H1 (cell line): ENCODE measurements at regions not wholly inside any gene's neighbourhood (a gene's known extent, or its start where the extent isn't known, plus 50 kb on each side); places are given as distances from the start of the nearest gene placed in this dataset.

Experiments
- CTCF ChIA-PET: fragments of 300-600 bp; sonication (Branson Sonifier 250); formaldehyde crosslinking; loops from one replicate; lab custom pipeline; 2021; ENCODE audit not compliant: partially characterized antibody; lab: Charles Lee
- POLR2A ChIA-PET: fragments of 300-600 bp; sonication (Branson Sonifier 250); formaldehyde crosslinking; loops from one replicate; lab custom pipeline; 2021; ENCODE audit warnings: inconsistent platforms; ENCODE audit not compliant: partially characterized antibody; lab: Charles Lee
- DNase-seq, 2 experiments: peaks; one replicate each; pipeline versions ENCODE4 v3.0.0 to v3.0.0-alpha.2; 2010 to 2022; ENCODE audit warnings: low spot score in 2 of 2, low read depth in 1 of 2, mixed read lengths in 1 of 2
- FAIRE-seq: peaks from 2 replicates; lab custom pipeline; 2011; peaks lifted over from hg19 to GRCh38; lab: Jason Lieb, UNC
- H2AFZ ChIP-seq: 2 replicates; pipeline ENCODE4 v1.8.1; 2012; ENCODE audit warnings: low read length, inconsistent platforms
- H2AK5ac ChIP-seq: 2 replicates; pipeline ENCODE4 v1.6.1; 2013; ENCODE audit warnings: low read depth, low read length
- H2BK120ac ChIP-seq: replicated peaks from 2 replicates; pipeline ENCODE3; 2013; ENCODE audit warnings: low read depth, low read length, inconsistent platforms
- H2BK12ac ChIP-seq: 2 replicates; pipeline ENCODE4 v1.6.1; 2013; ENCODE audit warnings: low read depth, low read length
- H2BK15ac ChIP-seq: 2 replicates; pipeline ENCODE4 v1.6.1; 2013; ENCODE audit warnings: low read length
- H2BK20ac ChIP-seq: 2 replicates; pipeline ENCODE4 v1.6.1; 2013; ENCODE audit warnings: low read length
- H2BK5ac ChIP-seq: 2 replicates; pipeline ENCODE4 v1.6.1; 2013; ENCODE audit warnings: low read depth, low read length
- H3K14ac ChIP-seq: 2 replicates; pipeline ENCODE4 v1.6.1; 2013; ENCODE audit warnings: inconsistent platforms; ENCODE audit not compliant: insufficient read length
- H3K18ac ChIP-seq: 2 replicates; pipeline ENCODE4 v1.6.1; 2013; ENCODE audit warnings: low read length; ENCODE audit errors: extremely low read depth
- H3K23ac ChIP-seq: 2 replicates; pipeline ENCODE4 v1.6.1; 2013; ENCODE audit warnings: inconsistent platforms; ENCODE audit not compliant: insufficient read length
- H3K23me2 ChIP-seq: 2 replicates; pipeline ENCODE4 v1.6.1; 2013; ENCODE audit warnings: low read depth, low read length
- H3K27ac ChIP-seq: 2 replicates; pipeline ENCODE4 v1.6.1; 2011; ENCODE audit warnings: low read depth, low read length, inconsistent platforms
- H3K27me3 ChIP-seq, 4 experiments: replicated peaks in 1 of 4; 1 replicate in 1 of 4; 2 replicates in 3 of 4; pipeline versions ENCODE4 v1.6.1 to v1.8.1; 2011 to 2013; ENCODE audit warnings: low read length in 3 of 4, mild to moderate bottlenecking in 3 of 4, inconsistent platforms in 2 of 4, mixed read lengths in 2 of 4, moderate library complexity in 1 of 4; ENCODE audit not compliant: control insufficient read depth in 3 of 4, insufficient read depth in 3 of 4; ENCODE audit errors: extremely low read depth in 1 of 4
- H3K36me3 ChIP-seq, 4 experiments: 2 replicates each; pipeline versions ENCODE4 v1.6.1 to v1.8.1; 2011 to 2013; ENCODE audit warnings: mild to moderate bottlenecking in 4 of 4, low read length in 3 of 4, moderate library complexity in 2 of 4, control low read depth in 1 of 4, inconsistent platforms in 1 of 4; ENCODE audit not compliant: insufficient read depth in 4 of 4, control insufficient read depth in 2 of 4
- H3K4ac ChIP-seq: replicated peaks from 2 replicates; pipeline ENCODE3; 2013; ENCODE audit warnings: low read length, low read depth, mixed read lengths, inconsistent platforms; ENCODE audit not compliant: insufficient read length
- H3K4me1 ChIP-seq, 4 experiments: replicated peaks in 1 of 4; 1 replicate in 1 of 4; 2 replicates in 3 of 4; pipeline versions ENCODE4 v1.6.1 to v1.8.1; 2011 to 2013; ENCODE audit warnings: low read length in 3 of 4, inconsistent platforms in 2 of 4, mixed read lengths in 1 of 4; ENCODE audit not compliant: insufficient read depth in 4 of 4, control insufficient read depth in 3 of 4
- H3K4me2 ChIP-seq, 2 experiments: 2 replicates each; pipeline versions ENCODE4 v1.6.1 to v1.8.1; 2011 to 2013; ENCODE audit warnings: low read depth in 2 of 2, low read length in 2 of 2, control low read depth in 1 of 2, inconsistent platforms in 1 of 2, mild to moderate bottlenecking in 1 of 2; ENCODE audit not compliant: insufficient read depth in 1 of 2
- H3K4me3 ChIP-seq, 4 experiments: fragments of 200-600, 300-600 bp in 1 of 4; sonication (generic), shearing (Covaris generic), sonication (Bioruptor Twin) in 1 of 4; 2 replicates each; pipeline versions ENCODE4 v1.5.1 to v1.8.1; 2011 to 2016; ENCODE audit warnings: low read length in 4 of 4, low read depth in 3 of 4, control low read depth in 2 of 4, inconsistent platforms in 2 of 4, mild to moderate bottlenecking in 2 of 4, mixed read lengths in 1 of 4, moderate library complexity in 1 of 4; ENCODE audit not compliant: insufficient read depth in 2 of 4; ENCODE audit errors: extremely low read depth in 1 of 4
- H3K56ac ChIP-seq: replicated peaks from 2 replicates; pipeline ENCODE3; 2013; ENCODE audit warnings: low read depth, mild to moderate bottlenecking, mixed read lengths, low read length, inconsistent platforms; ENCODE audit not compliant: insufficient read length
- H3K79me1 ChIP-seq: 2 replicates; pipeline ENCODE4 v1.6.1; 2013; ENCODE audit warnings: low read depth, low read length, control low read depth
- H3K79me2 ChIP-seq, 2 experiments: 2 replicates each; pipeline versions ENCODE4 v1.6.1 to v1.8.1; 2012 to 2013; ENCODE audit warnings: low read length in 2 of 2, mild to moderate bottlenecking in 2 of 2, inconsistent platforms in 1 of 2; ENCODE audit not compliant: insufficient read depth in 2 of 2, control insufficient read depth in 1 of 2
- H3K9ac ChIP-seq, 4 experiments: replicated peaks in 1 of 4; 1 replicate in 1 of 4; 2 replicates in 3 of 4; pipeline versions ENCODE4 v1.6.1 to v1.8.1; 2011 to 2013; ENCODE audit warnings: low read depth in 3 of 4, low read length in 3 of 4, control low read depth in 2 of 4, mild to moderate bottlenecking in 2 of 4, moderate library complexity in 2 of 4, inconsistent platforms in 1 of 4; ENCODE audit errors: extremely low read depth in 1 of 4
- H3K9me3 ChIP-seq, 2 experiments: 2 replicates each; pipeline versions ENCODE4 v1.6.1 to v1.8.1; 2012 to 2013; ENCODE audit warnings: mild to moderate bottlenecking in 2 of 2, moderate library complexity in 2 of 2, control low read depth in 1 of 2, inconsistent platforms in 1 of 2, low read depth in 1 of 2, low read length in 1 of 2, mixed read lengths in 1 of 2; ENCODE audit not compliant: insufficient read depth in 2 of 2
- H4K20me1 ChIP-seq, 2 experiments: replicated peaks in 1 of 2; 2 replicates each; pipeline versions ENCODE3 to v1.8.1; 2011 to 2013; ENCODE audit warnings: inconsistent platforms in 2 of 2, low read length in 2 of 2, mild to moderate bottlenecking in 1 of 2; ENCODE audit not compliant: insufficient read depth in 2 of 2, control insufficient read depth in 1 of 2
- H4K5ac ChIP-seq: 2 replicates; pipeline ENCODE4 v1.6.1; 2013; ENCODE audit warnings: low read length, low read depth, mixed read lengths, inconsistent platforms; ENCODE audit not compliant: insufficient read length
- H4K8ac ChIP-seq: 2 replicates; pipeline ENCODE4 v1.8.0; 2013; ENCODE audit warnings: mild to moderate bottlenecking, moderate library complexity, low read length, inconsistent platforms; ENCODE audit not compliant: insufficient read depth; ENCODE audit errors: extremely low read depth
- H4K91ac ChIP-seq: replicated peaks from 2 replicates; pipeline ENCODE3; 2013; ENCODE audit warnings: low read length, mixed read lengths, inconsistent platforms; ENCODE audit not compliant: insufficient read length
- CTCF ChIP-seq, 3 experiments: IDR thresholded peaks; 1 replicate in 2 of 3; 2 replicates in 1 of 3; pipeline versions ENCODE4 v1.5.1 to v1.6.1; 2011; ENCODE audit warnings: low read length in 3 of 3, mild to moderate bottlenecking in 3 of 3, inconsistent platforms in 2 of 3, low read depth in 1 of 3, moderate library complexity in 1 of 3; ENCODE audit not compliant: insufficient read depth in 1 of 3; ENCODE audit errors: control extremely low read depth in 1 of 3
- HDAC2 ChIP-seq, 2 experiments: fragments of 300-600 bp in 1 of 2; sonication (generic) in 1 of 2; IDR thresholded peaks; 2 replicates each; pipeline ENCODE4 v1.6.1; 2011 to 2012; ENCODE audit warnings: low read depth in 2 of 2, low read length in 2 of 2, mild to moderate bottlenecking in 2 of 2, moderate library complexity in 2 of 2, borderline replicate concordance in 1 of 2, inconsistent platforms in 1 of 2
- POLR2A ChIP-seq, 2 experiments: IDR thresholded peaks; 1 replicate in 1 of 2; 2 replicates in 1 of 2; pipeline ENCODE4 v1.6.1; 2011; ENCODE audit warnings: low read depth in 2 of 2, low read length in 2 of 2, mild to moderate bottlenecking in 2 of 2; ENCODE audit errors: control extremely low read depth in 1 of 2
- RBBP5 ChIP-seq: IDR thresholded peaks from 2 replicates; pipeline ENCODE4 v1.7.1; 2012; ENCODE audit warnings: low read depth, mild to moderate bottlenecking, inconsistent platforms, low read length, moderate library complexity, borderline replicate concordance
- WGBS, 2 experiments: shearing (Covaris generic) in 1 of 2; methylation state at CpG; one replicate each; pipeline versions ENCODE4 v1.1.6 to v1.1.7; 2013 to 2015; ENCODE audit warnings: low lambda C conversion rate in 2 of 2, mixed read lengths in 2 of 2, inconsistent platforms in 1 of 2, low coverage in 1 of 2, missing lambda C conversion rate in 1 of 2; ENCODE audit not compliant: insufficient replicate concordance in 2 of 2, insufficient coverage in 1 of 2, insufficient read length in 1 of 2; ENCODE audit errors: extremely low coverage in 1 of 2, missing lambda C conversion rate in 1 of 2; 5-methylcytosine and 5-hydroxymethylcytosine counted together

GRCh38 chr1:209213989-209214388 is 369.5 kb upstream of the CAMK1G start:
- no peak overlapping the region for H2BK120ac ChIP-seq
- H3K4ac ChIP-seq = no peak overlapping the region
- no peak overlapping the region for H2BK15ac ChIP-seq
- H3K4me1 ChIP-seq = peaks cover 0 to 2% (median 0%) of the 10 kb centered on the region in 4 experiments; a peak in 2 of 7 replicates
- no peak overlapping the region for H2AK5ac ChIP-seq
- no peak overlapping the region for H4K8ac ChIP-seq
- H3K14ac ChIP-seq = no peak overlapping the region
- no peak overlapping the region for H2BK20ac ChIP-seq
- no peaks in the 10 kb centered on the region for H3K9me3 ChIP-seq
- H3K79me1 ChIP-seq = no peaks in the 10 kb centered on the region
- POLR2A ChIA-PET = no interaction called here
- no peak overlapping the region for H3K9ac ChIP-seq
- FAIRE-seq (no peak), DNase-seq (no peak)
- no peaks in the 10 kb centered on the region for H3K36me3 ChIP-seq
- H4K91ac ChIP-seq = no peak overlapping the region
- H2AFZ ChIP-seq = no peak overlapping the region
- TF ChIP-seq CTCF (IDR thresholded peaks at IDR 0.05; ENCODE audit: control extremely low read depth in 1 of 3, insufficient read depth in 1 of 3, low read depth in 1 of 3, low read length in 3 of 3) (no peak), POLR2A (IDR thresholded peaks at IDR 0.05; ENCODE audit: control extremely low read depth in 1 of 2, low read depth in 2 of 2, low read length in 2 of 2) (no peak), RBBP5 (no peak), HDAC2 (IDR thresholded peaks at IDR 0.05; ENCODE audit: borderline replicate concordance in 1 of 2, low read depth in 2 of 2, low read length in 2 of 2) (no peak)
- CTCF ChIA-PET = no interaction called here
- H3K23ac ChIP-seq = no peak overlapping the region
- H3K27me3 ChIP-seq = no peaks in the 10 kb centered on the region
- H3K79me2 ChIP-seq = no peaks in the 10 kb centered on the region
- no peak overlapping the region for H3K56ac ChIP-seq
- no peak overlapping the region for H3K27ac ChIP-seq
- H4K20me1 ChIP-seq = no peaks in the 10 kb centered on the region
- H2BK5ac ChIP-seq = no peak overlapping the region
- H4K5ac ChIP-seq = no peak overlapping the region
- H3K18ac ChIP-seq = no peak overlapping the region
- H3K4me2 ChIP-seq = no peak overlapping the region
- no peak overlapping the region for H2BK12ac ChIP-seq
- no peak overlapping the region for H3K4me3 ChIP-seq
- WGBS, 2 experiments = 80% methylated on average over 3 of the region's 3 CpGs; no CpG with 5 or more reads in 1 of the 2 experiments
- H3K23me2 ChIP-seq = no peaks in the 10 kb centered on the region
